BLaER1 treated with 17β-estradiol and CSF1 and Interleukin-3, amounts not matched to agents 10 nM and 100 nM (cell line): ENCODE measurements at regions not wholly inside any gene's neighbourhood (a gene's known extent, or its start where the extent isn't known, plus 50 kb on each side); places are given as distances from the start of the nearest gene placed in this dataset.

Source experiments
- H3K27ac ChIP-seq, 11 experiments: shearing (Covaris generic); formaldehyde crosslinking; 2 replicates each; pipeline ENCODE4 v1.8.1; 2022
- H3K27me3 ChIP-seq, 11 experiments: shearing (Covaris generic); formaldehyde crosslinking; 2 replicates each; pipeline ENCODE4 v1.8.1; 2022
- H3K36me3 ChIP-seq, 11 experiments: shearing (Covaris generic); formaldehyde crosslinking; 2 replicates each; pipeline ENCODE4 v1.8.1; 2022
- H3K4me1 ChIP-seq, 10 experiments: shearing (Covaris generic); formaldehyde crosslinking; 2 replicates each; pipeline ENCODE4 v1.8.1; 2022
- H3K4me2 ChIP-seq, 11 experiments: shearing (Covaris generic); formaldehyde crosslinking; 2 replicates each; pipeline ENCODE4 v1.8.1; 2022
- H3K4me3 ChIP-seq, 10 experiments: shearing (Covaris generic); formaldehyde crosslinking; 2 replicates each; pipeline ENCODE4 v1.8.1; 2022
- H3K9ac ChIP-seq, 11 experiments: shearing (Covaris generic); formaldehyde crosslinking; 2 replicates each; pipeline ENCODE4 v1.8.1; 2022
- H3K9me3 ChIP-seq, 11 experiments: shearing (Covaris generic); formaldehyde crosslinking; replicated peaks in 1 of 11; 2 replicates each; pipeline ENCODE4 v1.8.1; 2022
- H4K20me1 ChIP-seq, 11 experiments: shearing (Covaris generic); formaldehyde crosslinking; 2 replicates each; pipeline ENCODE4 v1.8.1; 2022
- Cebpa-rat ChIP-seq, 11 experiments: shearing (Covaris generic); IDR thresholded peaks; 2 replicates each; pipeline ENCODE4 v1.8.1; 2022

DNA sequence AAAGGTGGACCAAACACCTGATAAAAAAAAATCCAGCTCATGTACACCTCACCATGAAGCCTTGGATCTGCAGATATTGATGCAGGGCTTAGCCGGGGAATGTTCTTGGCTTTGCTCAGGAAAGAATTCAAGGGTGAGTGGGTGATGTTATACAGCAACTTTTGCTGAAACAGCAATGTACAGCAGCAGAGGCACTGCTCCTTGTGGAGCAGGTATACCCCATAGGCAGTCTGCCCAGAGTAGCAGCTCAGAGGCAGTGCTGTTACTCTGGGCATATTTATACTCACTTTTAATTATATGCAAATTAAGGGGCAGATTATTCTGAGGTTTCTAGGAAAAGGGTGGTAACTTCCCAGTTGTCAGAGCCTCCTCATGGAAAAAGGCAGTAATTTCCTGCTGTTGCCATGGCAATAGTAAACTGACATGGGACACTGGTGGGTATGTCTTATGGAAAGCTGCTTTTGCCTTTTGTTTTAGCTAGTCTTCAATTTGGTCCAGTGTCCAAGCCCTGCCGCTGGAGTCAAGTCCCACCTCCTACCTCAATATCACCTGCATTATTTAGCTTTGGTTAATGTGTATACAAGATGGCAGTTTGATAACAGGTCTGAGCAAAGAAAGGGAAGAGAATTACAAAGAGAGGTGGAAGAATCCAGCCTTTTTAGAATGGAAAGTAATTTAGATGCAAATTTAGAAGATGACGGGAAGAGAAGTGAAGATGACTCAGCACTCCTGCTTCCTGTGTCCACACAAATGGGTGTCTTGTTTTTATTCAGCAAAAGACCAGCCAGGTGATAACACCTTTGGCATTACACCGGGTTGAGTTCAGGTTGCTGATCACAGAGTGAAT lies 110.1 kb upstream of the JAG1 start:
- Histone ChIP-seq H3K4me1 (peaks cover 0 to 10% (median 0%) of the 10 kb centered on the region in 10 experiments; a peak in 6 of 20 replicates), H3K36me3 (no peaks in the 10 kb centered on the region), H3K4me2 (peak overlapping the region in 3 of 11 experiments; percentile 13 to 17 (median 15); a peak in 2 of 22 replicates), H3K4me3 (no peak overlapping the region), H3K27ac (no peak overlapping the region), H3K27me3 (no peaks in the 10 kb centered on the region), H3K9ac (no peak overlapping the region), H4K20me1 (no peaks in the 10 kb centered on the region), H3K9me3 (no peaks in the 10 kb centered on the region)
- TF ChIP-seq Cebpa-rat (IDR thresholded peaks at IDR 0.05), result no peak

GRCh38 chr20:10784554-10785183 lies 110.9 kb upstream of the JAG1 start:
- no peak for TF ChIP-seq Cebpa-rat (IDR thresholded peaks at IDR 0.05)
- no peaks in the 10 kb centered on the region for H3K9me3 ChIP-seq
- no peak overlapping the region for H3K27ac ChIP-seq
- no peaks in the 10 kb centered on the region for H3K27me3 ChIP-seq
- no peaks in the 10 kb centered on the region for H3K36me3 ChIP-seq
- peak overlapping the region in 3 of 11 experiments; percentile 13 to 17 (median 15); a peak in 1 of 22 replicates for H3K4me2 ChIP-seq
- peaks cover 0 to 10% (median 0%) of the 10 kb centered on the region in 10 experiments; a peak in 6 of 20 replicates for H3K4me1 ChIP-seq
- no peak overlapping the region for H3K9ac ChIP-seq
- no peaks in the 10 kb centered on the region for H4K20me1 ChIP-seq
- H3K4me3 ChIP-seq, result no peak overlapping the region

GRCh38 chr20:10786678-10787077 lies 112.9 kb upstream of the JAG1 start:
- Histone ChIP-seq H3K36me3 (no peaks in the 10 kb centered on the region), H3K4me3 (no peak overlapping the region), H3K9me3 (no peaks in the 10 kb centered on the region), H3K4me1 (peaks cover 0 to 10% (median 0%) of the 10 kb centered on the region in 10 experiments; a peak in 6 of 20 replicates), H3K27ac (no peak overlapping the region), H3K9ac (no peak overlapping the region), H3K4me2 (no peak overlapping the region), H3K27me3 (no peaks in the 10 kb centered on the region), H4K20me1 (no peaks in the 10 kb centered on the region)
- no peak for TF ChIP-seq Cebpa-rat (IDR thresholded peaks at IDR 0.05)

GRCh38 chr20:10788055-10788454 lies 114.3 kb upstream of the JAG1 start:
- Histone ChIP-seq H3K4me2 (no peak overlapping the region), H3K9ac (no peak overlapping the region), H3K4me3 (no peak overlapping the region), H3K9me3 (no peaks in the 10 kb centered on the region), H3K27ac (no peak overlapping the region), H4K20me1 (no peaks in the 10 kb centered on the region), H3K36me3 (no peaks in the 10 kb centered on the region), H3K27me3 (no peaks in the 10 kb centered on the region), H3K4me1 (peaks cover 0 to 10% (median 0%) of the 10 kb centered on the region in 10 experiments; a peak in 6 of 20 replicates)
- no peak for TF ChIP-seq Cebpa-rat (IDR thresholded peaks at IDR 0.05)

DNA sequence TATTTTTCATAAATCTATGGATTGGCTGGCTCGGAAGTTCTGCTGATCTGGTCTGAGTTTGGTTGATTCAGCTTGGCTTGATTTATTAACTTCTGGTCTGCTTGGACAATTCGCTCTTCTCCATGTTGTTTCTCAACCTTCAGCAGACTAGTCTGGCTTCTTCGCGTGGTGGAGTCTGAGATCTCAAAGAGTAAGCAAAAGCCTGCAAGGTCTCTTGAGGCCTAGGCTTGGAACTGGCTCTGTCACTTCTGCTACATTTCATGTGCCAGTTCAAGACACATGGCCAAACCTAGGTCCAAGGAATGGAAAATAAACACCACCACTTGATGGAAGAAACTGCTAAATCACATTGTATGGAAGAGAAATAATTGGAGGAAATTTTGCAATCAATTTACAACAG lies 115.1 kb upstream of the JAG1 start:
- Histone ChIP-seq H3K9ac (no peak overlapping the region), H3K9me3 (no peaks in the 10 kb centered on the region), H4K20me1 (no peaks in the 10 kb centered on the region), H3K4me2 (no peak overlapping the region), H3K27ac (no peak overlapping the region), H3K27me3 (no peaks in the 10 kb centered on the region), H3K36me3 (no peaks in the 10 kb centered on the region), H3K4me1 (peaks cover 0 to 7% (median 0%) of the 10 kb centered on the region in 10 experiments; a peak in 6 of 20 replicates), H3K4me3 (no peak overlapping the region)
- TF ChIP-seq Cebpa-rat (IDR thresholded peaks at IDR 0.05), result no peak

- TF ChIP-seq Cebpa-rat (IDR thresholded peaks at IDR 0.05), result no peak
- Histone ChIP-seq H3K36me3 (no peaks in the 10 kb centered on the region), H3K4me1 (peaks cover 0 to 2% (median 0%) of the 10 kb centered on the region in 10 experiments; a peak in 5 of 20 replicates), H3K4me3 (no peak overlapping the region), H3K27ac (no peak overlapping the region), H3K9me3 (no peaks in the 10 kb centered on the region), H3K9ac (no peak overlapping the region), H4K20me1 (no peaks in the 10 kb centered on the region), H3K4me2 (no peak overlapping the region), H3K27me3 (no peaks in the 10 kb centered on the region)
These were observed 115.6 kb upstream of the JAG1 start for GRCh38 chr20:10789386-10789785.

- no peaks in the 10 kb centered on the region for H3K4me1 ChIP-seq
- H3K9me3 ChIP-seq, result no peaks in the 10 kb centered on the region
- H3K27ac ChIP-seq, result no peak overlapping the region
- H3K27me3 ChIP-seq, result no peaks in the 10 kb centered on the region
- no peaks in the 10 kb centered on the region for H3K36me3 ChIP-seq
- H4K20me1 ChIP-seq, result no peaks in the 10 kb centered on the region
- no peak overlapping the region for H3K9ac ChIP-seq
- no peak for TF ChIP-seq Cebpa-rat (IDR thresholded peaks at IDR 0.05)
- no peak overlapping the region for H3K4me3 ChIP-seq
- no peak overlapping the region for H3K4me2 ChIP-seq
These were observed 116.2 kb upstream of the JAG1 start for GRCh38 chr20:10790013-10790412.

- no peaks in the 10 kb centered on the region for H3K36me3 ChIP-seq
- TF ChIP-seq Cebpa-rat (IDR thresholded peaks at IDR 0.05), result no peak
These were observed 118.5 kb upstream of the JAG1 start for GRCh38 chr20:10792291-10792690.

GRCh38 chr20:10793766-10794165 lies 120.0 kb upstream of the JAG1 start:
- Histone ChIP-seq H3K36me3 (no peaks in the 10 kb centered on the region), H3K27ac (no peak overlapping the region), H3K4me1 (no peaks in the 10 kb centered on the region), H3K4me3 (no peak overlapping the region), H3K27me3 (no peaks in the 10 kb centered on the region), H3K4me2 (no peak overlapping the region), H3K9ac (no peak overlapping the region), H4K20me1 (no peaks in the 10 kb centered on the region), H3K9me3 (no peaks in the 10 kb centered on the region)
- TF ChIP-seq Cebpa-rat (IDR thresholded peaks at IDR 0.05), result no peak

More at GRCh38 chr20:10792291-10792690, 118.5 kb upstream of the JAG1 start:
- H3K4me1 ChIP-seq, result no peaks in the 10 kb centered on the region
- H3K27ac ChIP-seq, result no peak overlapping the region
- no peaks in the 10 kb centered on the region for H3K27me3 ChIP-seq
- H3K4me3 ChIP-seq, result no peak overlapping the region
- H3K9me3 ChIP-seq, result no peaks in the 10 kb centered on the region
- no peak overlapping the region for H3K9ac ChIP-seq
- no peak overlapping the region for H3K4me2 ChIP-seq
- no peaks in the 10 kb centered on the region for H4K20me1 ChIP-seq
